CD14-positive monocyte (primary cell): ENCODE measurements at regions not wholly inside any gene's neighbourhood (a gene's known extent, or its start where the extent isn't known, plus 50 kb on each side); places are given as distances from the start of the nearest gene placed in this dataset.

Experiments
- DNase-seq, 3 donors: peaks; one replicate each; pipeline ENCODE4 v3.0.0-alpha.2; 2011 to 2022
- H2AFZ ChIP-seq: 2 replicates; pipeline ENCODE4 v1.6.0; 2012; ENCODE audit warnings: mild to moderate bottlenecking, low read depth, low read length, inconsistent platforms; ENCODE audit not compliant: insufficient read depth, poor library complexity, severe bottlenecking
- H3K27ac ChIP-seq, 2 donors: 1 replicate in 1 of 2; 2 replicates in 1 of 2; pipeline ENCODE4 v1.5.1; 2012 to 2013; ENCODE audit warnings: low read length in 2 of 2, control low read depth in 1 of 2, inconsistent platforms in 1 of 2, low read depth in 1 of 2, mild to moderate bottlenecking in 1 of 2
- H3K27me3 ChIP-seq, 2 donors: one replicate each; pipeline versions ENCODE4 v1.6.0 to v1.6.1; 2011 to 2013; ENCODE audit warnings: low read length in 2 of 2; ENCODE audit not compliant: control insufficient read depth in 2 of 2, insufficient read depth in 2 of 2
- H3K36me3 ChIP-seq, 2 donors: replicated peaks in 1 of 2; 1 replicate in 1 of 2; 2 replicates in 1 of 2; pipeline versions ENCODE4 v1.5.1 to v1.6.1; 2012 to 2013; ENCODE audit warnings: low read length in 2 of 2, control low read depth in 1 of 2, inconsistent platforms in 1 of 2, mild to moderate bottlenecking in 1 of 2; ENCODE audit not compliant: insufficient read depth in 2 of 2, control insufficient read depth in 1 of 2
- H3K4me1 ChIP-seq, 2 donors: 1 replicate in 1 of 2; 2 replicates in 1 of 2; pipeline versions ENCODE4 v1.5.1 to v1.6.1; 2012 to 2013; ENCODE audit warnings: low read length in 2 of 2, control low read depth in 1 of 2, inconsistent platforms in 1 of 2, mild to moderate bottlenecking in 1 of 2, moderate library complexity in 1 of 2; ENCODE audit not compliant: insufficient read depth in 2 of 2, control insufficient read depth in 1 of 2
- H3K4me2 ChIP-seq: replicated peaks from 2 replicates; pipeline ENCODE3; 2012; ENCODE audit warnings: low read length, moderate library complexity, mild to moderate bottlenecking; ENCODE audit not compliant: poor library complexity, severe bottlenecking; ENCODE audit errors: extremely low read depth
- H3K4me3 ChIP-seq, 3 experiments: fragments of 200-600 bp in 1 of 3; sonication (generic) in 1 of 3; replicated peaks in 1 of 3; 1 replicate in 2 of 3; 2 replicates in 1 of 3; pipeline ENCODE4 v1.5.1; 2011 to 2013; ENCODE audit warnings: low read length in 3 of 3, mild to moderate bottlenecking in 3 of 3, control low read depth in 2 of 3, low read depth in 2 of 3, inconsistent platforms in 1 of 3, moderate library complexity in 1 of 3
- H3K79me2 ChIP-seq: 2 replicates; pipeline ENCODE4 v1.6.0; 2012; ENCODE audit warnings: mild to moderate bottlenecking, control low read depth, inconsistent platforms, low read length, moderate library complexity; ENCODE audit not compliant: insufficient read depth
- H3K9ac ChIP-seq: 2 replicates; pipeline ENCODE4 v1.6.0; 2017; ENCODE audit warnings: low read length, mild to moderate bottlenecking; ENCODE audit not compliant: insufficient read depth, poor library complexity, severe bottlenecking
- H3K9me3 ChIP-seq, 2 donors: replicated peaks in 1 of 2; 1 replicate in 1 of 2; 2 replicates in 1 of 2; pipeline versions ENCODE4 v1.5.1 to v1.6.1; 2012 to 2013; ENCODE audit warnings: low read length in 2 of 2, control low read depth in 1 of 2; ENCODE audit not compliant: control insufficient read depth in 1 of 2, insufficient read depth in 1 of 2
- H4K20me1 ChIP-seq: 2 replicates; pipeline ENCODE4 v1.6.0; 2012; ENCODE audit warnings: mild to moderate bottlenecking, low read length, control low read depth, moderate library complexity; ENCODE audit not compliant: insufficient read depth
- H3K27ac Mint-ChIP-seq, 7 donors: one replicate each; pipeline ENCODE4 v1.8.0; 2020; ENCODE audit warnings: mild to moderate bottlenecking in 7 of 7, mixed read lengths in 7 of 7, moderate library complexity in 6 of 7, inconsistent platforms in 2 of 7
- H3K27me3 Mint-ChIP-seq, 3 donors: one replicate each; pipeline ENCODE4 v1.8.0; 2021 to 2022; ENCODE audit warnings: low read depth in 3 of 3, mild to moderate bottlenecking in 3 of 3, mixed read lengths in 3 of 3, moderate library complexity in 3 of 3, inconsistent platforms in 1 of 3
- H3K36me3 Mint-ChIP-seq, 2 donors: one replicate each; pipeline ENCODE4 v1.8.0; 2020; ENCODE audit warnings: mixed read lengths in 2 of 2, inconsistent platforms in 1 of 2, mild to moderate bottlenecking in 1 of 2
- H3K4me1 Mint-ChIP-seq: one replicate; pipeline ENCODE4 v1.8.0; 2020; ENCODE audit warnings: mild to moderate bottlenecking, mixed read lengths
- H3K4me3 Mint-ChIP-seq, 2 donors: one replicate each; pipeline ENCODE4 v1.8.0; 2020; ENCODE audit warnings: mild to moderate bottlenecking in 2 of 2, mixed read lengths in 2 of 2, moderate library complexity in 1 of 2
- H3K9me3 Mint-ChIP-seq, 7 donors: one replicate each; pipeline ENCODE4 v1.8.0; 2020 to 2022; ENCODE audit warnings: mixed read lengths in 7 of 7, mild to moderate bottlenecking in 6 of 7, moderate library complexity in 6 of 7, inconsistent platforms in 2 of 7
- CTCF ChIP-seq: fragments of 200-600 bp; IDR thresholded peaks from one replicate; pipeline ENCODE4 v1.8.0; 2022; ENCODE audit warnings: antibody characterized with exemption, mild to moderate bottlenecking
- WGBS: methylation state at CpG from one replicate; pipeline ENCODE4 v1.1.5; 2013; ENCODE audit warnings: missing lambda C conversion rate; ENCODE audit not compliant: insufficient coverage; 5-methylcytosine and 5-hydroxymethylcytosine counted together
- intact Hi-C, 2 donors: fragments of 100-400 bp; cut with micrococcal nuclease; formaldehyde crosslinking; loops; one replicate each; pipeline versions ENCODE4 v1.15.0 to v1.15.1; 2023

DNA sequence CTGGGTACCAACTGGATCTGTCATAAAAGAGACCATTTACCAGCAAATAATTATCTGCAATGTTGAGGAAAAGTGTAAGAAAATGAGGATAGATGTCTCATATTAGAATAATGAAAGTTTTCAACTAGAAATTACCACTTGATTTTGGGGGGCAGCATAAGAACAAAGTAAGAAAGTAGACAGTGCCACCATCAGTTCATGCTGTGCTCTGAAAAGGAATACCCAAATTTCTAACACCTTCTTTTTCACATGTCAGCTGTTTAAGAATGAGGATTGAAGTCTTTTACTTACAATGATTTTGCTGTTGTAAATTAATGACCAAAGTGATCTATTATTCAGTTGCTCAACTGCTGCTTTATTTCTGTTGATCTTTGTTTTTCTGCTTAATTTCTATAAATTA, 578.3 kb downstream of the ETV1 start:
- no peaks in the 10 kb centered on the region for H3K4me1 ChIP-seq
- H3K9me3 Mint-ChIP-seq: peaks cover 0 to 2% (median 0%) of the 10 kb centered on the region in 7 donors
- no peaks in the 10 kb centered on the region for H3K9me3 ChIP-seq
- no peak overlapping the region for H3K4me3 Mint-ChIP-seq
- no peaks in the 10 kb centered on the region for H3K27me3 ChIP-seq
- no peaks in the 10 kb centered on the region for H4K20me1 ChIP-seq
- no peaks in the 10 kb centered on the region for H3K79me2 ChIP-seq
- no peak overlapping the region for H3K4me2 ChIP-seq
- H3K27me3 Mint-ChIP-seq: no peaks in the 10 kb centered on the region
- no peak for DNase-seq
- no peaks in the 10 kb centered on the region for H3K36me3 ChIP-seq
- TF ChIP-seq CTCF: no peak
- H2AFZ ChIP-seq: no peak overlapping the region
- H3K27ac Mint-ChIP-seq: no peak overlapping the region
- intact Hi-C loops: no loop called here
- H3K36me3 Mint-ChIP-seq: no peaks in the 10 kb centered on the region
- no peak overlapping the region for H3K27ac ChIP-seq
- H3K4me1 Mint-ChIP-seq: no peaks in the 10 kb centered on the region
- no peak overlapping the region for H3K9ac ChIP-seq
- no peak overlapping the region for H3K4me3 ChIP-seq

DNA sequence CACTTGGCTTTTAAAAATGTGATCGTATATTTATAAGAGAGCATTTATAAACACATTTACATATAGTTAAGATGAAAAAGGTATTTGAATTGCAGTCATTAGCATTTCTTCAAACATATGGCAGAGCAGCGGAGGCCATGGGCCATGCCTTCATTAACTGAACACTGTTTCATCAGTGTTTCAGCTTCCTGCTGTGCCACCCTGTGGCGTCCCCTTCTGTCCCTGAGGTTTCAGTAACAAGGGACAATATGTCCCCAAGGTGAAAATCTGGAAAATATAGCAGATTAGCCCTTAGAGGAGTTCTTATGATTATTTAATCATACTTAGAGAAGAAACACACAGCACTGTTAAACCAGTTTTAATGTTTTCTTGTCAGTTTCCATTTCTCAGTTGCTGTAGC, 577.8 kb downstream of the ETV1 start:
- WGBS: 86% methylated on average over 1 of the region's 3 CpGs
- Mint-ChIP-seq H3K4me3 (no peak overlapping the region), H3K27me3 (no peaks in the 10 kb centered on the region), H3K4me1 (no peaks in the 10 kb centered on the region), H3K27ac (no peak overlapping the region), H3K9me3 (peaks cover 0 to 3% (median 1%) of the 10 kb centered on the region in 7 donors), H3K36me3 (no peaks in the 10 kb centered on the region)
- TF ChIP-seq CTCF: no peak
- Histone ChIP-seq H4K20me1 (no peaks in the 10 kb centered on the region), H3K9me3 (no peaks in the 10 kb centered on the region), H3K4me1 (no peaks in the 10 kb centered on the region), H3K9ac (no peak overlapping the region), H3K79me2 (no peaks in the 10 kb centered on the region), H2AFZ (no peak overlapping the region), H3K4me2 (no peak overlapping the region), H3K27me3 (no peaks in the 10 kb centered on the region), H3K4me3 (no peak overlapping the region), H3K27ac (no peak overlapping the region), H3K36me3 (no peaks in the 10 kb centered on the region)
- no peak for DNase-seq
- intact Hi-C loops: no loop called here
